Activated naive CD8-positive, alpha-beta T cell (primary cell): ENCODE measurements at regions not wholly inside any gene's neighbourhood (a gene's known extent, or its start where the extent isn't known, plus 50 kb on each side); places are given as distances from the start of the nearest gene placed in this dataset.

ENCODE experiments used
- H3K27ac Mint-ChIP-seq: one replicate; pipeline ENCODE4 v1.8.0; 2021; ENCODE audit warnings: mixed read lengths
- H3K27me3 Mint-ChIP-seq: one replicate; pipeline ENCODE4 v1.8.0; 2021; ENCODE audit warnings: mixed read lengths
- H3K36me3 Mint-ChIP-seq: one replicate; pipeline ENCODE4 v1.8.0; 2021; ENCODE audit warnings: mixed read lengths
- H3K4me1 Mint-ChIP-seq: one replicate; pipeline ENCODE4 v1.8.0; 2021; ENCODE audit warnings: low read depth, mixed read lengths
- H3K4me3 Mint-ChIP-seq: one replicate; pipeline ENCODE4 v1.8.0; 2021; ENCODE audit warnings: mild to moderate bottlenecking, mixed read lengths
- H3K9me3 Mint-ChIP-seq: one replicate; pipeline ENCODE4 v1.8.0; 2021; ENCODE audit warnings: low read depth, mixed read lengths

GRCh38 chr10:31754803-31755624, 173.6 kb downstream of the ARHGAP12 start:
- H3K9me3 Mint-ChIP-seq, result no peaks in the 10 kb centered on the region
- no peak overlapping the region for H3K27ac Mint-ChIP-seq
- peaks cover 4% of the 10 kb centered on the region for H3K4me1 Mint-ChIP-seq
- no peaks in the 10 kb centered on the region for H3K36me3 Mint-ChIP-seq
- no peak overlapping the region for H3K4me3 Mint-ChIP-seq
- no peaks in the 10 kb centered on the region for H3K27me3 Mint-ChIP-seq

GRCh38 chr10:31753681-31754080, 174.9 kb downstream of the ARHGAP12 start:
- H3K4me1 Mint-ChIP-seq, result no peaks in the 10 kb centered on the region
- no peaks in the 10 kb centered on the region for H3K27me3 Mint-ChIP-seq
- no peaks in the 10 kb centered on the region for H3K36me3 Mint-ChIP-seq
- no peaks in the 10 kb centered on the region for H3K9me3 Mint-ChIP-seq
- H3K27ac Mint-ChIP-seq, result no peak overlapping the region
- no peak overlapping the region for H3K4me3 Mint-ChIP-seq

- H3K36me3 Mint-ChIP-seq, result no peaks in the 10 kb centered on the region
- H3K4me1 Mint-ChIP-seq, result no peaks in the 10 kb centered on the region
- no peaks in the 10 kb centered on the region for H3K9me3 Mint-ChIP-seq
- no peak overlapping the region for H3K27ac Mint-ChIP-seq
- H3K4me3 Mint-ChIP-seq, result no peak overlapping the region
- no peaks in the 10 kb centered on the region for H3K27me3 Mint-ChIP-seq
Observed at GRCh38 chr10:31752170-31752569, 176.5 kb downstream of the ARHGAP12 start.

- H3K27me3 Mint-ChIP-seq, result no peaks in the 10 kb centered on the region
- H3K4me1 Mint-ChIP-seq, result peaks cover 4% of the 10 kb centered on the region
- no peaks in the 10 kb centered on the region for H3K36me3 Mint-ChIP-seq
- no peaks in the 10 kb centered on the region for H3K9me3 Mint-ChIP-seq
- no peak overlapping the region for H3K4me3 Mint-ChIP-seq
- no peak overlapping the region for H3K27ac Mint-ChIP-seq
Observed at GRCh38 chr10:31751738-31752080, 176.9 kb downstream of the ARHGAP12 start.

- H3K27ac Mint-ChIP-seq, result no peak overlapping the region
- peaks cover 6% of the 10 kb centered on the region for H3K4me1 Mint-ChIP-seq
- H3K4me3 Mint-ChIP-seq, result no peak overlapping the region
- H3K27me3 Mint-ChIP-seq, result no peaks in the 10 kb centered on the region
- no peaks in the 10 kb centered on the region for H3K9me3 Mint-ChIP-seq
- H3K36me3 Mint-ChIP-seq, result no peaks in the 10 kb centered on the region
Observed at GRCh38 chr10:31751051-31751737, 177.4 kb downstream of the ARHGAP12 start.

GRCh38 chr10:31749981-31750840, 178.4 kb downstream of the ARHGAP12 start:
- Mint-ChIP-seq H3K4me3 (no peak overlapping the region), H3K9me3 (no peaks in the 10 kb centered on the region), H3K4me1 (peaks cover 16% of the 10 kb centered on the region), H3K36me3 (no peaks in the 10 kb centered on the region), H3K27me3 (no peaks in the 10 kb centered on the region), H3K27ac (no peak overlapping the region)

- Mint-ChIP-seq H3K9me3 (no peaks in the 10 kb centered on the region), H3K27ac (no peak overlapping the region), H3K4me3 (no peak overlapping the region)
Observed at GRCh38 chr10:31749301-31749700, 179.3 kb downstream of the ARHGAP12 start.

GRCh38 chr10:31745612-31746376, 182.8 kb downstream of the ARHGAP12 start:
- H3K9me3 Mint-ChIP-seq, result no peaks in the 10 kb centered on the region
- H3K36me3 Mint-ChIP-seq, result no peaks in the 10 kb centered on the region
- peaks cover 22% of the 10 kb centered on the region for H3K4me1 Mint-ChIP-seq
- H3K4me3 Mint-ChIP-seq, result peak overlapping the region; percentile 2
- H3K27me3 Mint-ChIP-seq, result no peaks in the 10 kb centered on the region
- H3K27ac Mint-ChIP-seq, result peak overlapping the region; percentile 75

More at GRCh38 chr10:31749301-31749700, 179.3 kb downstream of the ARHGAP12 start:
- no peaks in the 10 kb centered on the region for H3K27me3 Mint-ChIP-seq
- H3K36me3 Mint-ChIP-seq, result no peaks in the 10 kb centered on the region
- H3K4me1 Mint-ChIP-seq, result peaks cover 19% of the 10 kb centered on the region

- Mint-ChIP-seq H3K27ac (peak overlapping the region; percentile 75), H3K36me3 (no peaks in the 10 kb centered on the region), H3K27me3 (no peaks in the 10 kb centered on the region), H3K9me3 (no peaks in the 10 kb centered on the region), H3K4me1 (peaks cover 22% of the 10 kb centered on the region), H3K4me3 (no peak overlapping the region)
Observed at GRCh38 chr10:31744025-31744424, 184.6 kb downstream of the ARHGAP12 start.

GRCh38 chr10:31742255-31742654, 186.4 kb downstream of the ARHGAP12 start:
- no peak overlapping the region for H3K27ac Mint-ChIP-seq
- no peaks in the 10 kb centered on the region for H3K36me3 Mint-ChIP-seq
- no peak overlapping the region for H3K4me3 Mint-ChIP-seq

GRCh38 chr10:31741473-31741872, 187.2 kb downstream of the ARHGAP12 start:
- Mint-ChIP-seq H3K27me3 (no peaks in the 10 kb centered on the region), H3K36me3 (peaks cover 2% of the 10 kb centered on the region), H3K9me3 (peaks cover 4% of the 10 kb centered on the region), H3K27ac (no peak overlapping the region), H3K4me3 (no peak overlapping the region), H3K4me1 (peaks cover 17% of the 10 kb centered on the region)

More at GRCh38 chr10:31742255-31742654, 186.4 kb downstream of the ARHGAP12 start:
- Mint-ChIP-seq H3K9me3 (no peaks in the 10 kb centered on the region), H3K4me1 (peaks cover 22% of the 10 kb centered on the region), H3K27me3 (no peaks in the 10 kb centered on the region)

GRCh38 chr10:31739711-31740110, 188.9 kb downstream of the ARHGAP12 start:
- peaks cover 4% of the 10 kb centered on the region for H3K9me3 Mint-ChIP-seq
- H3K27me3 Mint-ChIP-seq, result peaks cover 2% of the 10 kb centered on the region
- no peak overlapping the region for H3K27ac Mint-ChIP-seq
- no peak overlapping the region for H3K4me3 Mint-ChIP-seq
- H3K36me3 Mint-ChIP-seq, result peaks cover 4% of the 10 kb centered on the region
- peaks cover 3% of the 10 kb centered on the region for H3K4me1 Mint-ChIP-seq

- peaks cover 3% of the 10 kb centered on the region for H3K4me1 Mint-ChIP-seq
- peaks cover 4% of the 10 kb centered on the region for H3K36me3 Mint-ChIP-seq
- peaks cover 2% of the 10 kb centered on the region for H3K27me3 Mint-ChIP-seq
- H3K4me3 Mint-ChIP-seq, result no peak overlapping the region
- H3K27ac Mint-ChIP-seq, result no peak overlapping the region
- peaks cover 4% of the 10 kb centered on the region for H3K9me3 Mint-ChIP-seq
Observed at GRCh38 chr10:31739146-31739545, 189.5 kb downstream of the ARHGAP12 start.

GRCh38 chr10:31731711-31732110, 196.9 kb downstream of the ARHGAP12 start:
- Mint-ChIP-seq H3K4me1 (no peaks in the 10 kb centered on the region), H3K27ac (no peak overlapping the region), H3K9me3 (no peaks in the 10 kb centered on the region), H3K4me3 (no peak overlapping the region), H3K36me3 (peaks cover 2% of the 10 kb centered on the region), H3K27me3 (peaks cover 8% of the 10 kb centered on the region)
